ENCODE measurements at regions not wholly inside any gene's neighbourhood (a gene's known extent, or its start where the extent isn't known, plus 50 kb on each side); places are given as distances from the start of the nearest gene placed in this dataset.
"Not testable (repeated sequence)": the region's sequence is repeated elsewhere in the genome, so short reads cannot be mapped to it uniquely, and the experiment has no call there.

DNA sequence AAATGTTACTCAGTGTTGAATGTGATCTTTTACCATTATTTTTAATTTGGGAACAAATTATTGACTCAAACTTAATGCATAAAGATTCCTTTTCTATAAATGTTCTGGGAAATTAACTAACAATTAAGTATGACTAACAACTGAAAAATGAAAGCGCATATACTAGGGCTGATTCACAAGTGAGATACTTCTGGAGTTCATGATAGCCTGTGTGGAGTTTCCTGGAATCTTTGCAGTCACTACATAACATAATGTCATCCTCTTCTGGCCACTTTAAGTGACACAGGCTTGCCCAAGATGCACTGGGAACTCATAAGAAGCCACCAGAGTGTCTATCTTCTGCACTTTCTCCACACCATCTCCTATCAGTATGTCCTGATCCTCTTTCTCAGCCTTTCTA, 450.3 kb upstream of the CDH11 start:
- DNase-seq (ENCODE audit: low read depth in 2 of 2): no peak

- DNase-seq (ENCODE audit: low read depth in 2 of 2): no peak
Measured at GRCh38 chr16:65570261-65570660, 448.4 kb upstream of the CDH11 start.

GRCh38 chr16:65559846-65560245, 438.0 kb upstream of the CDH11 start:
- DNase-seq (ENCODE audit: low read depth in 2 of 2): no peak

DNA sequence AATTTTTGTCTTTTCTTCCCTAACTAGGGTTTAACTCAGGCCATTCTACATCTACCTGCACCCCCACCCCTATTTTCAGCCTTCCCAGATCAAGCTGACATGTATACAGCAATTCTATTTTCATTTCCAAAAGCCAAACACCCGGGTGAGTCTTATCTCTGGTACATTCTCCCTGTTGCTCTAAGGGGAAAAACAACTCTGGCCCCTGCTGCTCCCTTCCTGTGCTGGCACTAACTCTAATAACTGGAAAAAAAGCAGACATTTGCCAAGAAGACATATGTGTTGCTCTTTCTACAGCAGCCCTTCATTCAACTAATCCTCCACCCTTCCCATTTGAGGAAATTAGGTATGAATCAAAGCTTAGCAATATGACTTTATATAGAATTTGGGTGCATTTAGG, 427.8 kb upstream of the CDH11 start:
- DNase-seq (ENCODE audit: low read depth in 2 of 2): not testable (repeated sequence)

- no peak for DNase-seq (ENCODE audit: low read depth in 2 of 2)
Measured at GRCh38 chr16:65548470-65548869, 426.6 kb upstream of the CDH11 start.

- no peak for DNase-seq (ENCODE audit: low read depth in 2 of 2)
Measured at GRCh38 chr16:65547772-65548446, 426.0 kb upstream of the CDH11 start.

- DNase-seq (ENCODE audit: low read depth in 2 of 2): no peak
Measured at GRCh38 chr16:65546353-65546791, 424.5 kb upstream of the CDH11 start.

- DNase-seq (ENCODE audit: low read depth in 2 of 2): no peak
Measured at GRCh38 chr16:65545413-65545956, 423.6 kb upstream of the CDH11 start.

DNA sequence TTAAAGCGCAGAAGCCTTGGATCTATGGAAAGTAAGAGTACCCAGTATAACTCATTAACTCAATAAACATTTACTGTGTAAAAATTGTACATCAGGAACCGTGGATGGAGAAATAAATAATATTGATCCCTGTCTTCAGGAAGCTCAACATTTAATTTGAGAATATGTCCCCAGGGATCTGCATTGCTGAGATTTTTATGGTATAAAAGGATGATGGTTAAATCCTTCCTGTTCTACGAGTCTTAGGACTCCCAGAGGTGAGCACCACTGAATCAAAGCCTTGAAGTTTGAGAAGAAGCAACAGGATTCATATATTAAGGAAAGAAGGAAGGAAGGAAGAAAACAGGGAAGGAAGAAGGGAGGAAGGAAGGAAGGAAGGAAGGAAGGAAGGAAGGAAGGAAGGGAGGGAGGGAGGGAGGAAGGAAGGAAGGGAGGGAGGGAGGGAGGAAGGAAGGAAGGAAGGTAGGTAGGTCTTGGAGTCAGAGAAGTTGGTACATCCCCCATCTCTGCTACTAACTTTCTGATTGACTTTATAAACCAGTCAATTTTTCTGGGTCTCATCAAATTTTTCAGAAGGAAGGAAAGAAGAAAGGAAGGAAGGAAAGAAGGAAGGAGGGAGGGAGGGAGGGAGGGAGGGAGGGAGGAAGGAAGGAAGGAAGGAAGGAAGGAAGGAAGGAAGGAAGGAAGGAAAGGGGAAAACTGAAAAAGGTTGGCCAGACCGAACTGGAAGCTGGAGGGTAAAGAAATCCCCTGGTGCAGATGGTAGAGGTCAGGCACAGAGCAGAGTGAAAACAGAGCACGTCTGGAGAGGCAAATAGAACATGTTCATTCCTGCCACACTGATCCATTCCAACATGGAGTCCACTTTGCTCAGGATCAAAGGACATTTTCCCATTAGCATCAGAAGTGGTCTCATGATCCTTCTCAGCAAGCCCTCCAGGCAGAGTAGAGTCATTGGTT, 422.2 kb upstream of the CDH11 start:
- no peak for DNase-seq (ENCODE audit: low read depth in 2 of 2)

- DNase-seq (ENCODE audit: low read depth in 2 of 2): no peak
Measured at GRCh38 chr16:65541646-65542045, 419.8 kb upstream of the CDH11 start.

DNA sequence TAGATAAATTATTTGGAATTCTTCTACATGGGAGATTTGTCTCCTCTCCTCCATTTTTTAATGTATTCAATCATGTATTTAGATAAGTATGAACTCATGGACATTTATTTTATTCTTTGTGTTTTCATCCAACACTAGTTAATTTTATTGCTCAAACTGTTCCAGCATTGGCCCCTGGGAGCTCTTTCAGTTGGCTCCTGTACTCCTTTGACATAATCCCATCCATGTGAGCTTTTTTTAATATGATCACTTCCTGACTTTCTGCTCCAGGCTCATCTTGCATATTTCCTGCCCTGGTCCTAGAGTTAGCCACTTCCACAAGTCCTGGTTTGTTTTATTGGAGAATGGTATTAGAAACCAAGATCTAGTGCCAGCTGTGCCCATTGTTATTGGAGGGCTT, 419.0 kb upstream of the CDH11 start:
- DNase-seq (ENCODE audit: low read depth in 2 of 2): no peak

DNA sequence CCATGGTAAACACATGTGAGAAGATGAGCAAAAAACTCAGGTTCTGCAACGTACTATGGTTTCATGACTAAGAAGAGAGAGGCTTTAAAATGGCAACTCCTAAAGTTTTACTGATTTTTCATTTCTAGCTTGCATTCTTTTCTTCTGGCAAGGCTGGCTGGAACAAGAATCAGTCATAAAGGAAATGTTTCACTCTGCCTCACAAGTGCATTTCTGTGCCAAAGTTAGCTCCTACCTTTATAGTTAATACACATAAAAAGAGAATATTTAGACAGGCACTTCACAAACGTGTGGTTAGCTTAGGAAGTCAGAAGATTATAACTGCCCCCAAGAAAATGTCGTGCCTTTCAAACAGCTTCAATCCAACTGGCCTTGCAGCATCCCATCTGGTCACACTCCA, 417.1 kb upstream of the CDH11 start:
- no peak for DNase-seq (ENCODE audit: low read depth in 2 of 2)

GRCh38 chr16:65537336-65537735, 415.5 kb upstream of the CDH11 start:
- no peak for DNase-seq (ENCODE audit: low read depth in 2 of 2)

- DNase-seq (ENCODE audit: low read depth in 2 of 2): no peak
Measured at GRCh38 chr16:65534121-65534528, 412.3 kb upstream of the CDH11 start.

GRCh38 chr16:65532846-65533245, 411.0 kb upstream of the CDH11 start:
- DNase-seq (ENCODE audit: low read depth in 2 of 2): no peak

DNA sequence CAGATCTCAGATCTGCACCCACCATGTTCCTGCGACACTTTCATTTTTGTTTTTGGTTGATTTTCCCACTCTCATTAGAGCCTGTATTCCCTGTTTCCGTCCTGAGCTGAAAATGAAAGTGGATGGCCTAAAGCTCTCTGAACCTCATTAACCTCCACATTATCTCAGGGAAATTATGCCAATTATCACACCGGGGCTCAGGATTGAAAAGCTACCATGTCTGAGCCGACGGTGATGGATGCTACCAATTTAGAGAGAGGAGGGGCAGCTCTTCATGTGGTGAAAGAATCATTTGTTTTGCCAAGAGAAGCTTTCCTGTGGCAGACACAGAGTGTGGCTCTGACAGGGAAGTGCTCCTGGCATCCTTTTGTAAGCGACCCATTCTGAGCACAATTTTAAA, 410.4 kb upstream of the CDH11 start:
- DNase-seq (ENCODE audit: low read depth in 2 of 2): no peak

DNA sequence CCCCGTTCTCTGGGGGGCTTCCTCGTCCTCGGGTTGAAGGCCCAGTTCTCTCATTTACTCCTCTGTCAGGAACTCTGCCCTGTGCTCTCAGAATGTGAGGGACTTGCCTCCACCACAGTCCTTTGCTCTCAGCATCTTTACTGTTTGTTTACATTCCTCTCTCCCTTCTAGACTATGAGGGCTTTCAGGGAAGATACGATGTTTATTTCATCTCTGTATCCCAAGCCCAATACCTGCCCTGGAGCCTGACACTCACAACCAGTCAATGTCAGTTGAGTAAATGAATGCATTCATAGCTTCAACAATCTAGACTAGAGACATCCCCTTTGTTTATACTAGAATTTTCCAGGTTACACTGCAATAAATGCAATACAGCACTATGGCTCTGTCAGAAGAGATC, 409.6 kb upstream of the CDH11 start:
- no peak for DNase-seq (ENCODE audit: low read depth in 2 of 2)

- DNase-seq (ENCODE audit: low read depth in 2 of 2): no peak
Measured at GRCh38 chr16:65525707-65526106, 403.8 kb upstream of the CDH11 start.

- DNase-seq (ENCODE audit: low read depth in 2 of 2): no peak
Measured at GRCh38 chr16:65524997-65525396, 403.1 kb upstream of the CDH11 start.

DNA sequence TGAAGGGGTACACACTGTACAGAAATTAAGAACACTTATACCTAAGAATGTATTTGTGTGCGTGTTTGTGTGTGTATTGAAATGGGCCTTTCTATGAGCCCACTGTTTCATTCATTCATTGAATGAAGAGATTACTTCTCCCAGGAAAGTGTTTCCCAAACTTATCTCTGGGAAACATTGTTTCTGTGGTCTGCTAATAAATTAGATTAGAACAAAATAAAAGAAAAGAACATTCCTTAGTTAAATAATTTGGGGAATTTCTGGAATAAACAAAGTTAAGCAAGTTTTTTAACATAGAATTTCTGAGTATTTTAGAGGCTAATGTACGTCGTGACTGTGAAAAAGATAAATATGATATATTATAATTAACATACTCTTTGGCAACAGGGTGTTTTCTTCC, 402.4 kb upstream of the CDH11 start:
- DNase-seq (ENCODE audit: low read depth in 2 of 2): no peak

- DNase-seq (ENCODE audit: low read depth in 2 of 2): no peak
Measured at GRCh38 chr16:65523283-65523944, 401.6 kb upstream of the CDH11 start.

GRCh38 chr16:65522412-65522811, 400.5 kb upstream of the CDH11 start:
- no peak for DNase-seq (ENCODE audit: low read depth in 2 of 2)

Measured in stimulated activated CD4-positive, alpha-beta T cell treated with anti-CD3 and anti-CD28 coated beads, Interleukin-1b, Interleukin-23, amount 100 ng/mL, for 1 hour (primary cell).